ENCODE measurements at regions not wholly inside any gene's neighbourhood (a gene's known extent, or its start where the extent isn't known, plus 50 kb on each side); places are given as distances from the start of the nearest gene placed in this dataset.
"Not testable (repeated sequence)": the region's sequence is repeated elsewhere in the genome, so short reads cannot be mapped to it uniquely, and the experiment has no call there.

DNA sequence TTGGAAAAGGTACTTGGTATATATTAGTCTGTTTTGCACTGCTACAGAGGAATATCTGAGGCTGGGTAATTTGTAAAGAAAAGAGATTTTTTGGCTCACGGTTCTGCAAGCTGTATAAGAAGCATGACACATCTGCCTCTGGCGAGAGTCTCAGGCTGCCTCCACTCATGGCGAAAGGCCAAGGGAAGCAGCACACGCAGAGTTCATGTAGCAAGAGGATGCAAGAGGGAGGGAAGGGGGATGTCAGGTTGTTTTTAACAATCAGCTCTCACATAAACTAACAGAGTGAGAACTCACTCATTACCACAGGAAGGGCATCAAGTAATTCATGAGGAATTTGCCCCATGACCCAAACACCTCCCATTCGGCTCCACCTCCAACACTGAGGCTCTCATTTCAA, 484.8 kb upstream of the DPP6 start:
- no peak for DNase-seq (ENCODE audit: low spot score)
- TF ChIP-seq, protein P1, sequence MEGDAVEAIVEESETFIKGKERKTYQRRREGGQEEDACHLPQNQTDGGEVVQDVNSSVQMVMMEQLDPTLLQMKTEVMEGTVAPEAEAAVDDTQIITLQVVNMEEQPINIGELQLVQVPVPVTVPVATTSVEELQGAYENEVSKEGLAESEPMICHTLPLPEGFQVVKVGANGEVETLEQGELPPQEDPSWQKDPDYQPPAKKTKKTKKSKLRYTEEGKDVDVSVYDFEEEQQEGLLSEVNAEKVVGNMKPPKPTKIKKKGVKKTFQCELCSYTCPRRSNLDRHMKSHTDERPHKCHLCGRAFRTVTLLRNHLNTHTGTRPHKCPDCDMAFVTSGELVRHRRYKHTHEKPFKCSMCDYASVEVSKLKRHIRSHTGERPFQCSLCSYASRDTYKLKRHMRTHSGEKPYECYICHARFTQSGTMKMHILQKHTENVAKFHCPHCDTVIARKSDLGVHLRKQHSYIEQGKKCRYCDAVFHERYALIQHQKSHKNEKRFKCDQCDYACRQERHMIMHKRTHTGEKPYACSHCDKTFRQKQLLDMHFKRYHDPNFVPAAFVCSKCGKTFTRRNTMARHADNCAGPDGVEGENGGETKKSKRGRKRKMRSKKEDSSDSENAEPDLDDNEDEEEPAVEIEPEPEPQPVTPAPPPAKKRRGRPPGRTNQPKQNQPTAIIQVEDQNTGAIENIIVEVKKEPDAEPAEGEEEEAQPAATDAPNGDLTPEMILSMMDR (IDR thresholded peaks at IDR 0.05; ENCODE audit: extremely low read depth, missing control alignments) = no peak

DNA sequence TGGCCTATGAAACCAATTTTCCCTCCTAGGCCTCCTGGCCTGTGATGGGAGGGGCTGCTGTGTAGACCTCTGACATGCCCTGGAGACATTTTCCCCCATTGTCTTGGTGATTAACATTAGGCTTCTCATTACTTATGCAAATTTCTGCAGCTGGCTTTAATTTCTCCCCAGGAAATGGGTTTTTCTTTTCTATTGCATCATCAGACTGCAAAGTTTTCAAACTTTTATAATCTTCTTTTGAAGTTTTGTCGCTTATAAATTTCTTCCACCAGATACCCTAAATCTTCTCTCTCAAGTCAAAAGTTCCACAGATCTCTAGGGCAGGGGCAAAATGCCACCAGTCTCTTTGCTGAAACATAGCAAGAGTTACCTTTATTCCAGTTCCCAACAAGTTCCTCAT, 482.7 kb upstream of the DPP6 start:
- DNase-seq (ENCODE audit: low spot score) = not testable (repeated sequence)

DNA sequence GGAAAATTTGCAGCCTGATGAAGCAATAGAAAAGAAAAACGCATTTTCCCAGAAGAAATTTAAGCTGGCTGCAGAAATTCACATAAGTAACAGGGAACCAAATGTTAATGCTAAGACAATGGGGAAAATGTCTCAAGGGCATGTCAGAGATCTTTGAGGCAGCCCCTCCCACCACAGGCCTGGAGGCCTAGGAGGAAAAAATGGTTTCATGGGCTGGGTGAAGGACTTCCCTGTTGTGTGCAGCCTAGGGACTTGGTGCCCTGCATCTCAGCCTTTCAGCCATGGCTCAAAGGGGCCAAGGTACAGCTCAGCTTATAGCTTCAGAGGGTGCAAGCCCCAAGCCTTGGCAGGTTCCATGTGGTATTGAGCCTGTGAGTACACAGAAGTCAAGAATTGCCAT, 476.1 kb upstream of the DPP6 start:
- DNase-seq (ENCODE audit: low spot score) = no peak
- TF ChIP-seq, protein P1 (IDR thresholded peaks at IDR 0.05; ENCODE audit: extremely low read depth, missing control alignments) = no peak

DNA sequence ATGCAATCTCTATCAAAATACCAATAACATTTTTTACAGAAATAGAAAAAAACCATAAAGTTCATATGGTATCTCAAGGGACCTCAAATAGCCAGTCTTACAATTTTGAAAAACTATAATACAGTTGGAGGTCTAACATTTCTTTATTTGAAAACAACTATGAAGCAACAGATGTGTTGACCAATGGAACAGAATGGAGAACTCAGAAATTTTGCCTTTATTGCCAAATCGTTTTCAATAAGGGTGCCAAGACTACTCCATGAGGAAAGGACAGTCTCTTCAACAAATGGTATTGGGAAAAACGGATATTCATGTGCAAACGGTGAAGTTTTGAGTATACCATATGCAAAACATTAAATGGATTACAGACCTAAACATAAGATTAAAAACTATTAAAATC, 470.8 kb upstream of the DPP6 start:
- TF ChIP-seq, protein P1 (IDR thresholded peaks at IDR 0.05; ENCODE audit: extremely low read depth, missing control alignments) = no peak
- DNase-seq (ENCODE audit: low spot score) = no peak

DNA sequence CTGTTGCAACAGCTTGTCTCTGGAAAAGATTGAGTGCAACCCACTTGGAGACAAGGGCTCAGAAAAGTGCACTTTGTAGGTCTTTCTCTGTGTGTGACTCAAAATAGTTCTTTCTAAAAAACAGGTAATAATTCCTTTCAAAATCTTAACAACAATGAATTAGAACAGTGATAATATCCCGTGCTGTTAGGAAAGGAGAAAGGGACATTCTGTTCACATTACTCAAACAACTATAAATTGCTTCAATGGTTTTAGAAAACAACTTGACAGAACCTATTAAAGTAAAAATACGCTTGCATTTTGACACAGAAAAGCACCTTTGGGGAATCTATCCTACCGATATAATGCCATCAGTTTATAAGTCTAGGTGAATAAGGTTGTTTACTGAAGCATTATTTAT, 468.1 kb upstream of the DPP6 start:
- no peak for DNase-seq (ENCODE audit: low spot score)
- TF ChIP-seq, protein P1 (IDR thresholded peaks at IDR 0.05; ENCODE audit: extremely low read depth, missing control alignments) = no peak

DNA sequence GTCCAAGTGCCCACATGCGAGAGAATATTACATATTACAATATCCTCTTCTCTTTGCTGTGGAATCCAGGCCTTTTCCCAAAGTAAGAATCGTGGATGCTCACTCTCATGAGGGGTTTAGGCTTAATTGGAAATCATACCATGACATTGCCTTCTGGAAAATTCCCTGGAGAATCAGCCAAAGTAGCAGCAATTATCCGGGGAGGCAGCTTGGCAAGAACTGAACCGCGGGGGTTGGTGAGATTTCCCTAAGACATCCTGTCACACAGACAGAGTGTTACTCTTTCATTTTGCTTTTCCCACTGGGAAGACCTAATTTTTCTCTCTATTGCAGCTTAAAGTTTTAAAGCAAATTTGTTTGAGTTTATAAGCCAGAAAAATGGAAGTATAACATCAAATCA, 463.6 kb upstream of the DPP6 start:
- TF ChIP-seq, protein P1 (IDR thresholded peaks at IDR 0.05; ENCODE audit: extremely low read depth, missing control alignments) = no peak
- no peak for DNase-seq (ENCODE audit: low spot score)

DNA sequence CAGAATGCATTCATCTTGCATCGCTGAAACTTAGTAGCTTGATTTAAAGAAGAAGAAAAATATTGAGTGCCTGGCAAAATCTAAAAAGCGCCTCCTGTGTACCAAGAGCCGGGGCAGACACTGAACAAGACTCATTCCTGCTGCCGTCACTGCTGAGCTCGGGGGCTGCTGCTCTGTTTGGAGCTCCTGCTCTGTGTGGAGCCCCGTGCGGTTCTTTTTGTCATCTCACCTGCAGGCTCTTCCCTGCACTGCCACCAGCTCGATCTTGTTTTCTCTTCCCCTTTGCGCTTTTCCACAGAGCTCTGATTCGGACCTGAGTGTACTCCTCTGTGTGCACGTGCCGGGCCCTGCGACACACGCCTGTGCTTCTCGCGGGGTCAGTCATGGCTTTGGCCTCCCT, 462.1 kb upstream of the DPP6 start:
- TF ChIP-seq, protein P1 (IDR thresholded peaks at IDR 0.05; ENCODE audit: extremely low read depth, missing control alignments) = no peak
- no peak for DNase-seq (ENCODE audit: low spot score)

DNA sequence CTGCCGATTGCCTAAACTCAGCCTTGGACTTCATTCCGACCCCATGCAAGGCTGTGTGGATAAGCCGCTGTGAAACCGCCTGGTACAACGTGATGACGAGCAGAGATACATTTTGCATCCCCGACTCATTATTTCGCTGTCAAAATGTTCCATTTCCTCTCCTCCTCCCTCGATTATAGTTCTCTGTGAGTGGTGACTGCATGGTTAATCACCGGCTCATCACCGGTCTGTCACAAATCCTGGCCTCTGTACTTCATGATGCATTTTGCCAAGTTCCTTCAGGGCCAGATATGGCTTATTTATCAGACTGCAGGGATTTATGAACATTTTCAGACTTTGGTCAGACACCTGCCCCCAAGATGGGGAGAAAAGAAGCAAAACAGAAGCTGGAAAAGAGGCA, 461.6 kb upstream of the DPP6 start:
- DNase-seq (ENCODE audit: low spot score) = no peak
- TF ChIP-seq, protein P1 (IDR thresholded peaks at IDR 0.05; ENCODE audit: extremely low read depth, missing control alignments) = no peak

All from GM20000 (cell line).